ENCODE measurements at regions not wholly inside any gene's neighbourhood (a gene's known extent, or its start where the extent isn't known, plus 50 kb on each side); places are given as distances from the start of the nearest gene placed in this dataset.

DNA sequence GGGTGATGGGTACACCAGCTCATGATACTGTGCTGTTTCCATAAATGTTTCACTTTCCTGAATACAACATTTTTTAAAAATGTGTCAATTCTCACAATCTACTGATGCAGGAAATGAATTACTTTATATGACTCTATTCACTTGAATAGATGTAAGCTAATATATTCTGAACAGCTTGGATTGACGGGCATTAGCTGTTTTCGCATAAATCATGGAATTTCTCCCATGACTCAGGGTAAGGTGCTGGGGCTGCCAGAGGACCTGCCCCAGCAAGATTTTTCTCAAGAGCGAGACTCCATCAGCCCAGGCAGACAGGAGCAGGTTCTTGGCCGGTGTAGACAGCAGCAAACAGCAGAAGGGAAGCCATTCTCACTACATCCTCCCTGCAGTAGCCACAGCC lies 107.1 kb downstream of the PFKFB3 start:
- WGBS, 2 experiments (ENCODE audit: extremely low coverage in 1 of 2, insufficient coverage in 1 of 2, insufficient read length in 1 of 2, insufficient replicate concordance in 2 of 2, low coverage in 1 of 2, low lambda C conversion rate in 2 of 2, missing lambda C conversion rate in 1 of 2), result 91% methylated on average over 4 of the region's 4 CpGs; no CpG with 5 or more reads in 1 of the 2 experiments
- Histone ChIP-seq H4K20me1 (replicated peaks in 1 of 2; ENCODE audit: control insufficient read depth in 1 of 2, insufficient read depth in 2 of 2, low read length in 2 of 2) (no peaks in the 10 kb centered on the region), H3K4me1 (replicated peaks in 1 of 4; ENCODE audit: control insufficient read depth in 3 of 4, insufficient read depth in 4 of 4, low read length in 3 of 4) (no peaks in the 10 kb centered on the region; a peak in 1 of 7 replicates), H3K23me2 (ENCODE audit: low read depth, low read length) (no peaks in the 10 kb centered on the region), H3K56ac (replicated peaks; ENCODE audit: insufficient read length, low read depth, low read length) (no peak overlapping the region), H2BK12ac (ENCODE audit: low read depth, low read length) (no peak overlapping the region), H2AFZ (ENCODE audit: low read length) (no peak overlapping the region), H4K91ac (replicated peaks; ENCODE audit: insufficient read length, low read length) (no peak overlapping the region), H3K79me1 (ENCODE audit: low read depth, low read length) (no peaks in the 10 kb centered on the region), H3K36me3 (ENCODE audit: control insufficient read depth in 2 of 4, insufficient read depth in 4 of 4, low read length in 3 of 4) (no peaks in the 10 kb centered on the region), H3K4me3 (ENCODE audit: extremely low read depth in 1 of 4, insufficient read depth in 2 of 4, low read depth in 3 of 4, low read length in 4 of 4) (no peak overlapping the region), H4K8ac (ENCODE audit: extremely low read depth, insufficient read depth, low read length) (no peak overlapping the region), H2BK15ac (ENCODE audit: low read length) (no peak overlapping the region), H3K4ac (replicated peaks; ENCODE audit: insufficient read length, low read depth, low read length) (no peak overlapping the region), H2BK120ac (replicated peaks; ENCODE audit: low read depth, low read length) (no peak overlapping the region), H2AK5ac (ENCODE audit: low read depth, low read length) (no peak overlapping the region), H4K5ac (ENCODE audit: insufficient read length, low read depth, low read length) (no peak overlapping the region), H3K18ac (ENCODE audit: extremely low read depth, low read length) (no peak overlapping the region), H3K27me3 (replicated peaks in 1 of 4; ENCODE audit: control insufficient read depth in 3 of 4, extremely low read depth in 1 of 4, insufficient read depth in 3 of 4, low read length in 3 of 4) (no peaks in the 10 kb centered on the region), H3K27ac (ENCODE audit: low read depth, low read length) (no peak overlapping the region), H3K14ac (ENCODE audit: insufficient read length) (no peak overlapping the region), H3K23ac (ENCODE audit: insufficient read length) (no peak overlapping the region), H3K9ac (replicated peaks in 1 of 4; ENCODE audit: extremely low read depth in 1 of 4, low read depth in 3 of 4, low read length in 3 of 4) (no peak overlapping the region), H2BK5ac (ENCODE audit: low read depth, low read length) (no peak overlapping the region), H3K79me2 (ENCODE audit: control insufficient read depth in 1 of 2, insufficient read depth in 2 of 2, low read length in 2 of 2) (no peaks in the 10 kb centered on the region), H3K4me2 (ENCODE audit: insufficient read depth in 1 of 2, low read depth in 2 of 2, low read length in 2 of 2) (no peak overlapping the region), H2BK20ac (ENCODE audit: low read length) (no peak overlapping the region), H3K9me3 (ENCODE audit: insufficient read depth in 2 of 2, low read depth in 1 of 2, low read length in 1 of 2) (no peaks in the 10 kb centered on the region)
- POLR2A ChIA-PET (ENCODE audit: partially characterized antibody), result no interaction called here
- no peak for DNase-seq (ENCODE audit: low read depth in 1 of 2, low spot score in 2 of 2)
- FAIRE-seq, result no peak
- CTCF ChIA-PET (ENCODE audit: partially characterized antibody), result interaction anchor here (0.6 to 1.4 kb wide), 2 partner anchors 96 to 369 kb away, joined by 3 to 5 read pairs; no protein-coding TSS in a partner anchor
- TF ChIP-seq SP4 (IDR thresholded peaks at IDR 0.05; ENCODE audit: low read length), result no peak
- TF ChIP-seq SP1 (IDR thresholded peaks at IDR 0.05; ENCODE audit: low read depth, low read length), result no peak
- no peak for TF ChIP-seq CBX8 (IDR thresholded peaks at IDR 0.05; ENCODE audit: borderline replicate concordance, low read depth, low read length)
- TF ChIP-seq YY1 (IDR thresholded peaks at IDR 0.05; ENCODE audit: low read depth, low read length), result no peak
- no peak for TF ChIP-seq BACH1 (IDR thresholded peaks at IDR 0.05; ENCODE audit: low read length)
- TF ChIP-seq KDM5A (IDR thresholded peaks at IDR 0.05; ENCODE audit: low read length), result no peak
- no peak for TF ChIP-seq CBX5 (IDR thresholded peaks at IDR 0.05; ENCODE audit: low read depth, low read length)
- TF ChIP-seq GTF2F1 (IDR thresholded peaks at IDR 0.05; ENCODE audit: borderline replicate concordance, low read depth, low read length), result no peak
- no peak for TF ChIP-seq RBBP5 (IDR thresholded peaks at IDR 0.05; ENCODE audit: borderline replicate concordance, low read depth, low read length)
- TF ChIP-seq, protein P1, sequence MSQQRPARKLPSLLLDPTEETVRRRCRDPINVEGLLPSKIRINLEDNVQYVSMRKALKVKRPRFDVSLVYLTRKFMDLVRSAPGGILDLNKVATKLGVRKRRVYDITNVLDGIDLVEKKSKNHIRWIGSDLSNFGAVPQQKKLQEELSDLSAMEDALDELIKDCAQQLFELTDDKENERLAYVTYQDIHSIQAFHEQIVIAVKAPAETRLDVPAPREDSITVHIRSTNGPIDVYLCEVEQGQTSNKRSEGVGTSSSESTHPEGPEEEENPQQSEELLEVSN (IDR thresholded peaks at IDR 0.05), result no peak
- TF ChIP-seq TAF7 (optimal IDR thresholded peaks at IDR 0.05; ENCODE audit: borderline replicate concordance, low read depth, low read length), result no peak
- TF ChIP-seq CEBPB (IDR thresholded peaks at IDR 0.05; ENCODE audit: low read depth, low read length), result no peak
- no peak for TF ChIP-seq CREB1 (IDR thresholded peaks at IDR 0.05)
- TF ChIP-seq TBP (IDR thresholded peaks at IDR 0.05; ENCODE audit: low read depth, low read length), result no peak
- TF ChIP-seq SP2 (IDR thresholded peaks at IDR 0.05; ENCODE audit: low read length), result no peak
- TF ChIP-seq EGR1 (IDR thresholded peaks at IDR 0.05; ENCODE audit: borderline replicate concordance, low read depth, low read length), result no peak
- TF ChIP-seq TAF1 (IDR thresholded peaks at IDR 0.05; ENCODE audit: low read depth, low read length), result no peak

All from H1 (cell line).